ENCODE measurements at regions not wholly inside any gene's neighbourhood (a gene's known extent, or its start where the extent isn't known, plus 50 kb on each side); places are given as distances from the start of the nearest gene placed in this dataset.

DNA sequence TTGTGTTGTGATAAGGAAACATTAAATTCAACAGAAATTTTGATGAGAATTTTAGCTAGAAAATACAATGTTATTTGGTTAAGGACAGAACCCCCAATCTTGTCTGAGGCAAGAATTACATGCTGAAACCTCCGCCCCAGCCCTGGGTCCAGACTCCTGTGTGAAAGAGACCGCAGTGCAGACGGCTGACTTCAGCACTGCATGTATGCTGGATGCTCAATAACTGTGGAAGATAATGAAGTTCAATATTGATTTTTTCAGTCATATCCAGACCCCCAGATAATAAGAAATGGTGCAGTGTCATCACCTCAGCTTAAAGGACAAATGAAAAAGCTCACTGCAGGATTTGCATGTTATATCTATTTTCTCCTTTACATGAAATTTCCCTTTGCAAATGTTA is 188.3 kb upstream of the CNTN4 start:
- ChIA-PET POLR2A (no interaction called here), CTCF (no interaction called here)
- no peaks in the 10 kb centered on the region for H3K27me3 Mint-ChIP-seq
- H3K36me3 Mint-ChIP-seq (ENCODE audit: low read depth) = no peaks in the 10 kb centered on the region
- TF ChIP-seq, protein P1, sequence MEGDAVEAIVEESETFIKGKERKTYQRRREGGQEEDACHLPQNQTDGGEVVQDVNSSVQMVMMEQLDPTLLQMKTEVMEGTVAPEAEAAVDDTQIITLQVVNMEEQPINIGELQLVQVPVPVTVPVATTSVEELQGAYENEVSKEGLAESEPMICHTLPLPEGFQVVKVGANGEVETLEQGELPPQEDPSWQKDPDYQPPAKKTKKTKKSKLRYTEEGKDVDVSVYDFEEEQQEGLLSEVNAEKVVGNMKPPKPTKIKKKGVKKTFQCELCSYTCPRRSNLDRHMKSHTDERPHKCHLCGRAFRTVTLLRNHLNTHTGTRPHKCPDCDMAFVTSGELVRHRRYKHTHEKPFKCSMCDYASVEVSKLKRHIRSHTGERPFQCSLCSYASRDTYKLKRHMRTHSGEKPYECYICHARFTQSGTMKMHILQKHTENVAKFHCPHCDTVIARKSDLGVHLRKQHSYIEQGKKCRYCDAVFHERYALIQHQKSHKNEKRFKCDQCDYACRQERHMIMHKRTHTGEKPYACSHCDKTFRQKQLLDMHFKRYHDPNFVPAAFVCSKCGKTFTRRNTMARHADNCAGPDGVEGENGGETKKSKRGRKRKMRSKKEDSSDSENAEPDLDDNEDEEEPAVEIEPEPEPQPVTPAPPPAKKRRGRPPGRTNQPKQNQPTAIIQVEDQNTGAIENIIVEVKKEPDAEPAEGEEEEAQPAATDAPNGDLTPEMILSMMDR (IDR thresholded peaks at IDR 0.05) = no peak
- peaks cover 7% of the 10 kb centered on the region for H3K9me3 Mint-ChIP-seq
- intact Hi-C loops (cut with micrococcal nuclease) = no loop called here
- DNase-seq (no peak), ATAC-seq (ENCODE audit: low read depth) (no peak)
- no peak overlapping the region for H3K27ac Mint-ChIP-seq
- H3K4me1 Mint-ChIP-seq = no peaks in the 10 kb centered on the region
- no peak overlapping the region for H3K4me3 Mint-ChIP-seq

DNA sequence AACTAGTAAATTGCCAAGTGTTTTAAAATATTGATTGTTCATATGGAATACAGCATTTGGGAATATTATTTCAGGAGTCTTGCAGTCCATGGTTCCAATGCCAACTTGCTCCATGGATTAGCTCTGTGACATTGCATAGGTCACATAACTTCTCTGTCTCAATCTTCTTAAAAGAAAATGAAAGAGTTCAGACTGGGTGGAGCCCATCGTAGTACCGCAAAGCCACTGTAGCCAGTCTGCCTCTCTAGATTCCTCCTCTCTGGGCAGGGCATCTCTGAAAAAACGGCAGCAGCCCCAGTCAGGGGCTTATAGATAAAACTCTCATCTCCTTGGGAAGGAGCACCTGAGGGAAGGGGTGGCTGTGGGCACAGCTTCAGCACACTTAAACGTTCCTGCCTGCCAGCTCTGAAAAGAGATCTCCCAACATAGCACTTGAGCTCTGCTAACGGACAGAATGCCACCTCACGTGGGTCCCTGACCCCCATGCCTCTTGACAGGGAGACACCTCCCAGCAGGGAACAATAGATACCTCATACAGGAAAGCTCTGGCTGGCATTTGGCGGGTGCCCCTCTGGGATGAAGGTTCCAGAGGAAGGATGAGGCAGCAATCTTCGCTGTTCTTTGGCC is 168.8 kb upstream of the CNTN4 start:
- no peak overlapping the region for H3K27ac Mint-ChIP-seq
- TF ChIP-seq, protein P1 (IDR thresholded peaks at IDR 0.05) = no peak
- intact Hi-C loops (cut with micrococcal nuclease) = no loop called here
- no peak for DNase-seq
- no peak overlapping the region for H3K4me3 Mint-ChIP-seq
- ChIA-PET POLR2A (no interaction called here), CTCF (no interaction called here)
- H3K9me3 Mint-ChIP-seq = no peaks in the 10 kb centered on the region
- ATAC-seq (ENCODE audit: low read depth) = no peak
- H3K4me1 Mint-ChIP-seq = no peaks in the 10 kb centered on the region
- H3K36me3 Mint-ChIP-seq (ENCODE audit: low read depth) = no peaks in the 10 kb centered on the region
- no peaks in the 10 kb centered on the region for H3K27me3 Mint-ChIP-seq

DNA sequence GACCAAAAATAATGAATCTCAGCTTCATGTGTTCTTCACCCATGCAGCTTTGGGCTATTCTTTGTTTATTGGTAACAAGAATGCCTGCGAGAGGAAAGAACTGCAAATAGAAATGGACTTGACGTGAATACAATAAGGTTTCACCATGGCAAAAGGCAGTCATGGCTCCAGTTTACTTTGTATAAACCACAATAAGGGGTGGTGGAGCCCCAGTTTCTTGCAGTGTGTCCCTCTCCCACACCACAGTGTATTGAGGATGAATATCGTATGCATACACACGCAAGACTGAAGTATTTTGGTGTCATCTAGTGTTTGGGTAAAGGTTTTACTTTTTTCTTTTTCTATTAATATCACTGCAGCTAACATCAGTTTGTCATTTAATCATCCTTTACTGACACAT is 159.7 kb upstream of the CNTN4 start:
- DNase-seq = no peak
- ChIA-PET CTCF (no interaction called here), POLR2A (no interaction called here)
- no peaks in the 10 kb centered on the region for H3K36me3 Mint-ChIP-seq (ENCODE audit: low read depth)
- no peaks in the 10 kb centered on the region for H3K9me3 Mint-ChIP-seq
- ATAC-seq (ENCODE audit: low read depth) = no peak
- no peaks in the 10 kb centered on the region for H3K4me1 Mint-ChIP-seq
- no peak overlapping the region for H3K4me3 Mint-ChIP-seq
- intact Hi-C loops (cut with micrococcal nuclease) = no loop called here
- TF ChIP-seq, protein P1 (IDR thresholded peaks at IDR 0.05) = no peak
- H3K27me3 Mint-ChIP-seq = no peaks in the 10 kb centered on the region
- H3K27ac Mint-ChIP-seq = no peak overlapping the region

DNA sequence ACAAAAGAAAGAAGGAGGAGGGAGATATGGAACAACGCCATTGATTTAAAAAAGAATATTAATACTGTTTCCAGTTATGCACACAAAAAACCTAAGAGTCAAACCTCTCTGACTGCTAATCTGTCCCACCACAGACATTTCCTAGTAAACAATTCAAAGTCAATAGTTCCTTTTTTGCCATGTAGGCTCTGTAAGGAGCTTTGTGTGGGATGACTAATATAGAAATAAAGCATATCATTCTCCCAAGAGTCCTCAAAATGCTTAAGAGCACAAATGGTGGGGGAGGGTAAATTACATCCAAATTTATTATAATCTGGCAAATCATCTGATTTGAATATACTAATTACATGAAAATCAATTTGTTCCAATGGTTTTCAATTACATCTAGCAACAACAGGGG is 155.9 kb upstream of the CNTN4 start:
- ATAC-seq (ENCODE audit: low read depth) = no peak

DNA sequence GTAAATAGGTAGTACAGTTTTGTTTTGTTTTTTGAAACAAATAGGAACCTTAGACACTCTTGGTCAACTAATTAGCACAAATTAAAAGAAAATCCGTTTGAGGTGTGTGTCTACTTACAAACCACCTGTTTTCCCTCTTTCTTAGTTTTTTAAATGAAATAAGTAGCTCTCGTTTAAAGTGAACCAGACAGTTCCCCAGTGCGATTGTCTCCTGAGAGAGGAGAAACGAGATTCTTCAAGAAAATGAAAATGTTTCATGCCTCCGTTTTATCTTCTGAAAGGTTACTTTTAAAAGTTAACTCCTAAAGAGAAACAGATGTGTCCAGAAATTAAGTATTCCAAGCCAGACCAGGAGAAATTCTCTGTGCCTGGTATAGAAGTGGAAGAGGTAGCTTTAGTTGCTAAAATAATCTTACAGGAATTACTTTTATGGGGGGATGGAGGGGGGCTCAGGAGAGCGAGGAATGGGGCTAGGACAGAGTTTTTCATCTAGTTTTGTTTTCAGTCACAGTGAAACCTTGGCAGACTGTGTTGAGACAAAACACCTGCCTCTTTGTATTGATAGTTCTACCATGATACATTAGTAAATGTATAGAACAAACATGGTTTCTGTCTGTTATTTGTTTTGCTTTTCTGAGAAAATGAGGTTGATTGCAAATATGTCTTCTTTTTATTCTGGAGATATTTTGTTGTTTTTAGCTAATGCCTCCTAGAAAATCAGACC is 155.1 kb upstream of the CNTN4 start:
- TF ChIP-seq, protein P1 (IDR thresholded peaks at IDR 0.05) = no peak
- H3K36me3 Mint-ChIP-seq (ENCODE audit: low read depth) = no peaks in the 10 kb centered on the region
- ATAC-seq (ENCODE audit: low read depth) (no peak), DNase-seq (no peak)
- no peaks in the 10 kb centered on the region for H3K27me3 Mint-ChIP-seq
- intact Hi-C loops (cut with micrococcal nuclease) = no loop called here
- ChIA-PET POLR2A (no interaction called here), CTCF (no interaction called here)
- H3K27ac Mint-ChIP-seq = no peak overlapping the region
- no peaks in the 10 kb centered on the region for H3K4me1 Mint-ChIP-seq
- H3K4me3 Mint-ChIP-seq = no peak overlapping the region
- H3K9me3 Mint-ChIP-seq = no peaks in the 10 kb centered on the region

More for the DNA sequence above, 155.9 kb upstream of the CNTN4 start:
- Mint-ChIP-seq H3K4me1 (no peaks in the 10 kb centered on the region), H3K27me3 (no peaks in the 10 kb centered on the region), H3K27ac (no peak overlapping the region), H3K4me3 (no peak overlapping the region), H3K9me3 (no peaks in the 10 kb centered on the region), H3K36me3 (ENCODE audit: low read depth) (no peaks in the 10 kb centered on the region)
- ChIA-PET POLR2A (no interaction called here), CTCF (no interaction called here)
- DNase-seq = no peak
- TF ChIP-seq, protein P1 (IDR thresholded peaks at IDR 0.05) = no peak
- intact Hi-C loops (cut with micrococcal nuclease) = no loop called here
